HG03439 (cell line): ENCODE measurements at regions not wholly inside any gene's neighbourhood (a gene's known extent, or its start where the extent isn't known, plus 50 kb on each side); places are given as distances from the start of the nearest gene placed in this dataset.

Experiments used
- ATAC-seq: cut with Tn5 transposase; IDR thresholded peaks from one replicate; pipeline ENCODE4 v1.9.1; 2021; ENCODE audit warnings: mild to moderate bottlenecking, moderate library complexity; ENCODE audit not compliant: unreplicated experiment

DNA sequence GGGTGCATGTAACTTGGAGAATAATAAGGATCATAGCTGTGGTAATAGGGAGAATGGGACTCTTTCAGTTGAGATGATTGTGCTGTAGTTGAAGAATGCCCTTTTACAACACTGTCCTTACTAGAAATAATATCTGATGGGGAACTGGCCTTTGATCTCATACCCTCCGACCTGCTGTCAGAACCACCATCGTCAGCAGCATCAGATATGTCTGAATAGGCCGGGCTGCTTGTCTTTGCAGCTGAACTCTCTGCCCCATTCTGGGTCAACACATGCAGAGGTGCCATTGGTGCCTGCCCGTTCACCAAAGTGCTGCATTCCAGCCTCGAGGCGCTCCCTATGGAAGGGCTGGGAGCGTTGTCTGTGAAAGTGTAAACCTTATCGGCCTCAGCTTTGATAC, 99.1 kb downstream of the ZNF608 start:
- ATAC-seq, result no peak

- no peak for ATAC-seq
These were observed 101.0 kb downstream of the ZNF608 start for GRCh38 chr5:124645396-124645795.

DNA sequence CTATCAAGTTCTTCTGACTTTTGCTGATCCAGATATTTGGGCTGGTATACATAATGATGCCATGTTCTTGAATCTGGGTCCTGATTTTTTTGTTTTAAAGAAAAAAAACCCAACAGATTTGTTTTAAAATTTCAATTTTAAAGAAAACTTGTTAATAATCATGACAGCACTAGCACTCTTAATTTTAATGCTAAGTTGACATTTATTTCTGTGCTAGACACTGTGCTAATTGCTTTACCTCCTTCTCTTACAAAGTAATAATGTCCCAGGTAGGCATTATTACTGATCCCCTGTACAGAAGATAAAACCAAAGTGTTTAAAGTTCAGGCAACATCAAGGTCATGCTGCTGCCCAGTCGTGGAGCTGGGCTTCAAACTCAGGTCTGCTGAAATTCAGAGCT, 101.9 kb downstream of the ZNF608 start:
- ATAC-seq, result no peak

- ATAC-seq, result no peak
These were observed 102.3 kb downstream of the ZNF608 start for GRCh38 chr5:124644138-124644537.

DNA sequence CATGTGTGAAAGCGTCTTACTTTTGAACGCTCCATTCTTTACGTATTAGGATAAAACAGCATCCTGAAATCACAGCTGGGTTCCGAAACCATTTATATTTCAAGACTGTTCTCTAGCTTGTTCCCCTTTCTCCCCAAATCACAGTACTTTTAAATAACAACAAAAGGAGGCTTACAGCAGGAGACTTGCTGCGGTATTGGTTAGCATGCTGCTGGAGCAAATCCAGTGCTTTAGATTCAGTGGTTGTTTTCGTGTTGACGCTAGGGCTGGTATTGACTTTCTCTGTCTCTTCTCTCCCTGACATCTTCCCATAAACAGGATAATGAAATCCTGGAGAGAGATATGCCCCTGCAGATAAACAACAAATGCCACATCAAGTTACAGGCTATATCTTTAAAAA, 103.1 kb downstream of the ZNF608 start:
- ATAC-seq, result no peak

- peak; percentile 40 for ATAC-seq
These were observed 104.3 kb downstream of the ZNF608 start for GRCh38 chr5:124642151-124642550.

GRCh38 chr5:124641154-124641792, 105.2 kb downstream of the ZNF608 start:
- ATAC-seq, result no peak

DNA sequence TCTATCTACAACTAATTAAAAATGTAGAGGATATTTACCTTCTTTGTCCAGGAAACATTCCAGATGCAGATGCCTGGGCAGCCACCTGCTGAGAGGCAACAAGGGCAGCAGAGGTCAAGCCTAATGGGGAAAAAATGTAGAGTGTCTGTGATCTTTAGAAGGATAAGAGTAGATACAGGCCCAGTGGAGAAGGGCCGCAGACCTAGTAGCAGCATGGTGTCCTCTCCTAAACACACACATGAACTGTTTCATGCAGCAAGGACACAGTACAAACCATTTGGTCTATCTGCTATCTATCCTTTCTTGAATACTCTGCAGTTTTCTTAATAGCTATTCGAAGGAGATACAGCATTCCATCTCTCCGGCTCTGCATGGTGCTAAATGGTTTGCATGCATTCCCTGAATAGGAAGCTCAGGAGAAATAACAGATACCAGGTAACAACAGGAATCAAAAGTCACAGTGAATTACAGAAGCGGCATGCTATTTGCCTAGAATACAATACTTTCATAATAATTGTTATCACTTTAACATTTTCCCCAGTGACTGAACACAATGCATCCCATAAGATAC, 107.3 kb downstream of the ZNF608 start:
- ATAC-seq, result no peak

GRCh38 chr5:124637011-124637410, 109.4 kb downstream of the ZNF608 start:
- ATAC-seq, result no peak

GRCh38 chr5:124634741-124635323, 111.6 kb downstream of the ZNF608 start:
- peak; percentile 48 for ATAC-seq

DNA sequence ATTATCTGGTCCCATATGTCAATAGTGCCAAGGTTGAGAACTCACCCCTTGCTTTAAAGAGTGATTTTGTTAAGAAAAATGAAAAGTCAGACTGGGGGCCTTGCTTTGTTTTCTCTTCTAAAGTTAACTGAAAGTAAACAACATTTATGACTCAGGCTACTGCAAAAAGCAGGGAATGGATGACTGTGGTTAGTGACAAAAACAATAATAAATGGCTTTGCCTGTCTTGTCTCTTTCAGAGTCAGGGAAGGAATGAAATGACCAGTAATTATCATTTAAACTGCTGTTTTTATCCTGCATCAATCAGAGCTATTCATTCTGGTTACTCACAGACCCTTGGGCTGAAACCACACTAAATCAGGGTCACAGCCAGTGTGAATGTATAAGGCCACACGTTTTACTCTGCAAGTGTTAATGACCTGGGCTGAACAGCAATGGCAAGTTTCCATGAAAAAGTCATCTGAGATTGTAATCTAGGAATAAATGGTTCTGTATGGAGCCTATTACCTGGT, 112.2 kb downstream of the ZNF608 start:
- no peak for ATAC-seq

DNA sequence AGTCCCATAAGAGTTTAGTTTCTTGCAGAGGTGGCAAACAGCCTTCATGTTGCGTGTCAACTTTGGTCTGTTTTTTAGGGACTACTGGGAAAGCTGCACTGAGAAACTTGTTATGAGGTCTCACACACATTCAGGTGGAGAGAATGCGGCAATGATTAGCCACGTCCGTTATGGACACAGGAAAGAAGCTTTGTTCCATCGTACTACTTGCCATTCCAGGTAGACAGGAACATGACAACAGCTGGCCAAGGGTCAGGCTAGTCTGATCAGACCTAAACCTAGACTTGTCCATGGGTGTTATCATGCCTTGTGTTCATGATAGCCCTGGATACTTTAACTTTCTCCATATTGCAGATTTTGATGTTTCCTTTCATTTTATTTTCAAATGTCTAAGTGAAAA, 113.2 kb downstream of the ZNF608 start:
- no peak for ATAC-seq

GRCh38 chr5:124631874-124632550, 114.4 kb downstream of the ZNF608 start:
- ATAC-seq, result no peak

GRCh38 chr5:124630767-124631704, 115.4 kb downstream of the ZNF608 start:
- ATAC-seq, result peak; percentile 55

- no peak for ATAC-seq
These were observed 117.5 kb downstream of the ZNF608 start for GRCh38 chr5:124628721-124629596.

DNA sequence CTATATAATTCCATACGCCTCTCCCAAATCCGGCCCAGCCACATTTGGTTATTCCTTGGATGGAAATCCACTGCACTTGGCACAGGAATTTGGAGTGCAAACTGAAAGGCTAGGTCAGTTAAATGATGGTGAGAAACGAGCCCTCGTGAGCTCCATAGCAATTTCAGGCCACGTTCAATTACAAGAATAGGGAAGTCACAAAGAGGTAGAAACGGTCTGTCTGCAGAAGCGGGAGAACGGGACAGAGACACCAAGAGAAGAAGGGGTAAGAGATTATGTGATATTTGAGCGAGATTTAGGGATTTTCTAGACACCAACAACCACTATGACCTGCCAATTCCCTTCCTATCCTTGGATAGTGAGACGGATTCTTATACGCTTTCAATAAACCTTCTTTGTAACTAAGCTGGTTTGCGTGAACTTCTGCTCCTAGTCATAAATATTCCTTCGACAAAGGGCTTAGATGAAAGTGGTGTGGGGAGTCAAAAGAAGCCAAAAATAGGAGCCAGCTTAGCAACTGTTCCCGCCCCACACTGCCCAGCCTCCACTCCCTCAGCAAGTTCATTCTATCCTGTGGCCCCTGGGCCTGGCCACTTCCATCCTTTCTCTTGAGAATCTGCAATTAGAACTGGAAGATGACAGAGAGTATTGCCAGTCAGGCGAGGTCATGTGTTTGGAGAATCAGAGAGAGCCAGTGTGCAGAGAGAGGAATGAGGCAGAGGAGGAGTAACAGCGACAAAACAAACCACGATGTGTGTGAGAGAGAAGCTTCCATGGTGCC, 118.4 kb downstream of the ZNF608 start:
- ATAC-seq, result no peak

- ATAC-seq, result no peak
These were observed 120.4 kb downstream of the ZNF608 start for GRCh38 chr5:124626053-124626452.

GRCh38 chr5:124623265-124623664, 123.2 kb downstream of the ZNF608 start:
- no peak for ATAC-seq

DNA sequence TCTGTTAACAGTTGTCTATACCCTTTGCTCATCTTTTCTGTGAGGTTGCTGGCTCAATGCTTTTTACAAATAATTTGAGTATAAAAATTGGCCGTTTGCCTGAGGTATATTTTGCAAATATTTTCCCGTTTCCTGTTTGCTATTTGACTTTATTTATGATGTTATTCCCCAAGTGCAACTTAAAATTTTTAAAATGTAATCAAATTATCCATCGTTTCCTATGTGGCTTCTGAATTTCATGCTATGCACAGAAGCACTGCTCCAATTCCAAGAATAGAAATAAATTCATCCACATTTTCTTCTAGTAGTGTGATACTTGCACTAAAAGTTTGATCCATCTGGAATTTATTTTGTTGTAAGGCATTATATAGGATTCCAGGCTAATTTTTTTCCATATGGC, 123.6 kb downstream of the ZNF608 start:
- no peak for ATAC-seq
